GM21528 (cell line): ENCODE measurements at regions not wholly inside any gene's neighbourhood (a gene's known extent, or its start where the extent isn't known, plus 50 kb on each side); places are given as distances from the start of the nearest gene placed in this dataset.

Source experiments
- ATAC-seq: cut with Tn5 transposase; IDR thresholded peaks from one replicate; pipeline ENCODE4 v1.9.1; 2021; ENCODE audit warnings: mild to moderate bottlenecking, moderate library complexity; ENCODE audit not compliant: unreplicated experiment, low FRiP score

DNA sequence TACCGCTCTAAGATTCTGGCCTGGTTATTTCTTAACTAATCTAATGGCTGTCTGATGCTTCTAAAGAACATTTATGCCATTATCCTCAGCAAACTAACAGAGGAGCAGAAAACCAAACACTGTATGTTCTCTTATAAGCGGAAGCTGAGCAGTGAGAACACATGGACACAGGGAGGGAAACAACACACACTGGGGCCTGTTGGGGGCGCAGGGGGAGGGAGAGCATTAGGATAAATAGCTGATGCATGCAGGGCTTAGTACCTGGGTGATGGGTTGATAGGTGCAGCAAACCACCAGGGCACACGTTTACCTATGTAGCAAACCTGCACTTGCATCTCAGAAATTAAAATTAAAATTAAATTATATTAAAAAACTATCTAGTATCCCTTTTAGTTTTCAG is 853.5 kb downstream of the GATA3 start:
- no peak for ATAC-seq

DNA sequence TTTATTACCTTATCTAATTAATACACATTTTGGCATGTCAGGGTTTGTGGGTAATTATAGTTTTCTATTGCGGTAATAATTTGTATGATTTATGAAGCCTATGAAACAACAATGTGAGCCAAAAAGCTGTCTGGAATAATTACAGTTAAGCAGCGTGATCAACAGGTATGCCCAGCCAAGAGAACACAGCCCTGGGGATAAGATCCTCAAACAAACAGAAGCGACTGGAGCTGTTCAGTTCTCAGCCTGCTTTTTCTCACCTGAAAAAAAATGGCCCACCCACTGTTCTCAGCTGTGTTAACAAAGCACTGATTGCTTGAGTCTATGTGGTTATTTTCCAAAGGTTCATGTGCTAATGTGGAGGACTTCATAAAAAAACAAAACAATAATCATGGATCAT is 855.8 kb downstream of the GATA3 start:
- ATAC-seq = no peak

DNA sequence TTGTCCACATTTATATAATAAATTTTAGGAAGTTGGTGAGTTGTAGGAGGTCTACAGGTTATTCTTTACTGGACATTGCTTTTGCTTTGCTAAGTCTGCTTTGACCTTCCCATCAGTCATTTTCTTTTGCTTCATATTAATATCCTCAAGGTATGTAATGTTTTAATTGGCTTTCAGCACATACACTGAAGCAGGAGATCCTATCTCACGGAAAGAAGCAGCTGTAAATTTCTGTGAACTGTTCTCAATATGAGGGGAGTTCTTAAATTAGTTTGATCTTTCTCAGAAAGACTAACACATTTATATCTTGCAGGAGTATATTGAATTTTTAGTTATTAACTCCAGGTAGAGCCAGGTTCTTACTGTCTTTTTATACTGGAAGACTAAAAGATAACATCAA is 856.5 kb downstream of the GATA3 start:
- ATAC-seq = no peak

DNA sequence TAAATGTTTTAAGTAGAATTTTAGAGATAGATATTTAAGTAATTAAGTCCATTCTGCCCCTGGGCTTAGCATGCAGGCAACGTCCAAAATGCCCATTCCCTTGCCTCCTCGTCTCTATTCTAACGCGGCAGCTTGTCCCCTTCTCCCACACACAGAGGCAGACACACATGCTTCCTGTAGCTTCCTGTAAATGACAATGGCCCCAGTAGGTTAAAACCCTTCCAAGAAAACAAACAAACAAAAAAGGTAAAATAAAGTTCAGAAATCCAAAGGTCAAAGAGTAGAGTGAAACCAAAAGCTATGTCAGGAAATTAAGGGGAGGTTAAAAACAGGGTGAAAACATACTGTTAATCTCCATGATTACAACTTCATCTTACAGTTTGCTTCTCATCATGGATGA is 857.6 kb downstream of the GATA3 start:
- no peak for ATAC-seq

DNA sequence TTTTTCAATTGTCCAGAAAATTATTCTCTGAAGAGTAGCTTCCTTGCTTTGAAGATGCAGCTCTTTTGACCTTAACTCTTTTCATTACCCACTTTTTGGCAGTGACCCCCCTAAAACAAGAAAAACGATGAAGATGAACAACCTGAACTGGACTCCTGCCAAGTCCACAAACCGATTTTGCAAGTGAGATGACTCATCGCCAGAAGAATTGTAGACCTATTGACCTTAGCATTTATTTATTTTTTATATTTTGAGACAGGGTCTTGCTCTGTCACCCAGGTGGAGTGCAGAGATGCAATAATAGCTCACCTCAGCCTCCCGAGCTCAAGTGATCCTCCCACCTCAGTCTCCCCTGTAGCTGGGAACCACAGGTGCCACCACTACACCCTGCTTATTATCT is 859.2 kb downstream of the GATA3 start:
- no peak for ATAC-seq

DNA sequence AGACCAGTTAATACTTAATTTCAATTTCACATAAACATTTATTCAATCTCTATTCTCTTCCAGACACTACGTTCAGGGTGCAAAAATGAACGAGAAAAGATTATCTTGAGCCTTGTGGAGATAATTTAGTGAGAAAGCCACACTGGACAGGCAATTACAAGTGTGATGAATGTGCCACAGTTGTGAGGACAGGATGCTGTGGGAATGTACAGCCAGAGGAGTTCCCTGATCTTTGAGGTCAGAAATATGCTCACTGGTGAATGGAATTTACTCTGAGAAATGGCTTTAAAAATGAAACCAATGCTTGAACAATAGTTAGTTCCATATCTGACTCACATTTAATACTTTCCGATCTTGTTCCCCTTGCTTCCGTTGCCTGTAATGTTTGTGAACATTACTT is 864.8 kb downstream of the GATA3 start:
- no peak for ATAC-seq

DNA sequence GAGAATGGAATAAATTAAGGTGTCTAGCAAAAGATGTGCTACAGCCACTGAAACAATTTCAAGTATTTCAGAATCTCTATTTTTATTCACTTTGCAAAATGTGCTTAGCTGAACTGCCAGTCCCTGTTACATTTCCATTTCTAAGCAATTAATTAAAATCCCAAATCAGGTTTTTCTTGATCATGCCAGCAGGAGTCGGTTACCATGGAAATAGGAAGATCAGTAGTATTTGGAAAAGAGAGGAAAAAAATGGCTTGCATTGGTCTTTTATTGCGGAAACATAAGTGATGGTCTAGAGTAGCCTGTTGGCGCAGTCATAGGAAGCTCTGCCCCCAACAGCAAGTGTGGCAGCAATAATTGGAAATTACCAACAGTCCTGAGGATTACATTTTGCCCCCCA is 867.1 kb downstream of the GATA3 start:
- no peak for ATAC-seq

DNA sequence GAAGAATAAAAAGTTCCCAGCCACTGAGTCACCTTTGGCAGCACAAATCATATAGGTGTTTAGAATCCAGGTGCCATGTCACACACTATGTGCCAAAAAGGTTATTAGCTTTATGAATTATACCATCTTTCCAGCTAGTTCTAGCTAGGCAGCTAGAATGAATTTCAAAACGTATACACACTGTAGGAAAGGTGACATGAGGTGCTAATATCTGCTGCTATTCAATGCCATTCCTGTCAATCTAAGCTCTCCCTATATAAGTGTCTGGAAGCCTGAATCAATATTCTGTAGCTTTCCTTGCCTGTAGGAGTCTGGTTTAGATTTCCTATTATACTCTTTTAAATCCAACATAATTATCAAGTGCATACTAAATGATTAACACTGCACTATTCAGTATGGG is 868.6 kb downstream of the GATA3 start:
- ATAC-seq = no peak

DNA sequence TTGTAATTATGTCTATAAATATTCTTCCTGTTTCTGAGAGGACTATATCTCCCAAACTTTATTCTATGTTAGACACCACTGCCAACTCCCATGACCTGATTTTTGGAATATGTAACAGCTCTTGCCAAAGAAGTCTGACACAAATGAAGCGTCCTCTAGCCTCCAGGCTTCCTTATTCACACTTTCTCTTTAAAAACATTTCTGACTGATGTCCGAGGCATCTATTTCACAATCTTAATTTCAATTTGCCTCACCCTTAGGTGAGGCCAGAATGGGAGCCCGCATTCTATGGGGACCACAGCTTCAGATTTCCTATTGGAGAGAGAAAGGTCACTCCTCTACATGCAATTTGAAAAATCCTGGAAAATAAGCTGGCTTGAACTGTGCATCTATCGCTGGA is 873.2 kb downstream of the GATA3 start:
- ATAC-seq = no peak

DNA sequence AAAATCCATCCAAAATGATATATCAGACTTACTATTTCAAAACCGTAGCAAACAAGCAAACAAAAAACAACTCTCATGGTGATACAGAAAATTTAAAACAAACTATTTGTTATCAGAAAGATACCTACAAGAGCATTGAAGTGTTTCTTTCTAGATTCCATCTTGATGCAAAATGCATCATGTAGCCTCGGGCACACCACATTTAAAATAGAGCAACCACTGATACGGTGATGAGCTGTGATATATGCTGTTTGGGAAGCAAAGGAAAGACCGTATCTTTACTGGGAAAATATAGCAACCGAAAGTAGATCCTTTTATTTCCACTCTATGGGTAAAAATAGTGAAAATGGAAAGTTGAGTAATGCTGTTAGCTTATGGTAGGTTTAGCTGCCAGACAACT is 892.0 kb downstream of the GATA3 start:
- no peak for ATAC-seq

DNA sequence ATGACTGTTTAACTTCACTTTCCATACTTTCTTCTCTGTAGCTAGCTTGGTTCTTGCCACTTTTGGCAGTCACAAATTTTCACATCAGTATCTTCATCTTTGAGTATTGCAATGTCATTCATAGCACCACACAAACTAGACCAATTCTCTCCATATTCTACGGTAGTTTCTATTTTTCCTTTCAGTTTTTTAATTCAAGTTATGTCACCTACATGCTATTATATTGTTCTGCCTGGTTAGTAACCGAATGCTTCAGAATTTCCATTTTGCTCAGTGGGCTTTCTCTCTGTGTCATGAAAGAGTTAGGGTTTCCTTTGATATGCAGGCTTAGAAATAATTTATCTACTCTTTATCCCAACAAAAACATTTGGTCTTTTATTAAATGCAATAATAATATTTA is 896.5 kb downstream of the GATA3 start:
- no peak for ATAC-seq

DNA sequence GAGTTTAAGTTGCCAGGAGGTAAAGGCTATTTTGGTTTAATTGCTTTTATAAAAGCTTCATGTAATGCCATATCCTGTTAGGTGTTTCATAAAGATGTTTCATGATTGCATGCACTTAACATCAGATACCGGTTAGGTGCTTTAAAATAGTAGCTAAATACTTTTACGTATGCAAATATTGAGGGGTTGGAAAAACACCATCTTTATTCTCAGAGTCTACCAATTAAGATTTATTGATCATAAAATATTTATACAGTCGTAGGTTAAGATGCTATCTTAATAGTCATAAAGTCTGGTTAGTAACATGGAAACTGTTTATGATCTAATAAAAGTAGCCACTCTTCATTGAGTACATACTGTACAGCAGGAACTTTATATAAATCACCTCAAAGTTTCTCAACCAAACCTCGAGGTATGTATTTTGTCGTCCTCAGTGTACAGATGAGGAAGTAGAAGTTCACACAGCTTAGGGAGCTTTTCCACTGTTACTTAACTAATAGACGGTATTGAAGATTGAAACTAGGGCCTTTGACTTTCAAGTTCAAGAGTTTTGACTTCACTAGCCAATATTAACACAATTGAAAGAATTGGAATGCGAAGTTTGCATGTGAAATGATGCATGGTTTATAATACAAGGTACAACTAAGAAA is 897.1 kb downstream of the GATA3 start:
- no peak for ATAC-seq

DNA sequence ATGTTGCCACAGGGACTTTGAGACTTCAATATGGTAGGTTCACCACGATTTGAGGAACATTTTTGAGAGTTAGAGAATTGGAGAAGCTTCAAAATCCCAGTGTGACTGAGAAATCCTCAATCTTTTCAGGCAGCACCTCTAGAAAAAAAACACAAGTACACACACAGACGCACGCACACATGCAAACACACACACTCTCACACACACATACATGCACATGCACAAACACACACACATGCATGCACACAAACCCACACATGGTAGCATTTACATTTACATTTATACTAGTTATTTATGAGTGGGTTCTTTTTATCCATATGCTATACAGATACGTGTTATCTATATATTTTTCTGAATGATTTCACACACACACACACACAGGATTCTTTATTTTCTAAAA is 901.9 kb downstream of the GATA3 start:
- no peak for ATAC-seq

DNA sequence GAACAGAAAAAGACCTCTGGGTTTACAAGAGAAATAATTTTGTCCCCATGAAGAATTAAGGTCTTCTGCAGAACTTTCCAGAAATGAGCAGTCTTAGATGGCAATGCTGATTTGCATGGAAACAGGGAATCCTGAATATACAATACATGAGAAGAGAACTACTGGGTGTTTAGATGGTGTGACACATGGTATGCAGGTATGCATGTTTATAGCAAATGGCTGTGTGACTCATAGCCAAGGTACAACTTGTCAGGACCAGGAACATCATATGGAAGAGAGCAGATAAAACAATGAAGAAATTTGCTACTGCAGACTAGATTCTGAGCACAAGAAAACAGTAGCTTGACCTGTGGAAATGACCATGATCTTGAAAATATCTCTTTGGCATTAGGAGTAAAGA is 907.8 kb downstream of the GATA3 start:
- ATAC-seq = no peak

DNA sequence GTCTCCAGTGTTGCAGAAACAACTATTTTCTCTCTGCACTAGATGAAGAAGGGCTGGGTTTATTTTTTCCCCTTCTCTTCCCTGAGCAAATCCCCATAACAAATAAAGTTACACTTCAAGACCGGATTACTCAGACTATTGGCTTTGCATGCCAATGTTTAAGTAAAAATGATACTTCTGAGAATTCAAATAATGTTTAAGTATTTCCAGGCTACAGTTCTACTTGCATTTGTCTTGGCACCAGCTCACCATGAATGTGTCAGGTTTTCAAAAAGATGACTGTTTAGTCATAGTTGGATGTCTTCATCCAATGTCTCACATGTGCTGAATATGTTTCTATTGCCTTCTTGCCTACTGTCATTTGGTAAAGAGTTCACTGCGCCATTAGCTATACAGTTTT is 912.6 kb downstream of the GATA3 start:
- no peak for ATAC-seq

DNA sequence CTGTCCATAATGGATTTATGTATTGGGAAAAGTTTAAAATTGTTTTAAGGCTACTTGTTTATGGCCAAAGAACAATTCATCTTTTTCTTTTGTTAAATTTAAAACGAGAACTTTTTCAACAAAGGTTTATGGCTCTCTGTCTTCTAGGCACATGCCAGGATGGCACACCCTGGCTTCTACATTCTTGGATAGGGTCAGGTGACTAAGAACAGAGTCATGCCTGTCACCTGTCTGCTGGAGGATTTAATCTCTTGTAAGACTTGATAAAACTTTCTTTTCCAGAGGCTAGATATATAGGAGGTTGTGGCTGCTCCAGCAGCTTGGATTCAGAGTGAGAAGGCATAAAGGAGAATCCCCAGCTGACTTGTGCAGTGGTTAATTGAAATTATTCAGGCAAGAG is 915.4 kb downstream of the GATA3 start:
- ATAC-seq = no peak

DNA sequence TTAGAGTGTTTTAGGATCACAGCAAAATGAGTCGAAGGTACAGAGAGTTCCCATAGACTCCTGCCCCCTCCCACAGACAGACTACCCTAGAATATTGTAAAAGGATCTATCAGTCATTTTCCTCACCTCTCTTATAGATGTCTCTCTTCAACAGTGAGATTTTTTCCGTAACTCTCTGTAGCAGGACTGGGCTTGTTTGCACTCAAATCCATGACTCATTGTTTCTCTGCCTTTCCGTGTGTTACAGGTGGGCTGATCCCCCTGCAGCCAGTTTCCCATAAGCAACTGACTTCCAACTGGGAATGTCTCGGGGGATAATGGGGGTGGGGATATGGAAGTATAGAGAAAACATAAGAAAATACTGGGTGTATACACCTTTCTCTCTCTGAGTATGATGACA is 921.0 kb downstream of the GATA3 start:
- ATAC-seq = no peak

DNA sequence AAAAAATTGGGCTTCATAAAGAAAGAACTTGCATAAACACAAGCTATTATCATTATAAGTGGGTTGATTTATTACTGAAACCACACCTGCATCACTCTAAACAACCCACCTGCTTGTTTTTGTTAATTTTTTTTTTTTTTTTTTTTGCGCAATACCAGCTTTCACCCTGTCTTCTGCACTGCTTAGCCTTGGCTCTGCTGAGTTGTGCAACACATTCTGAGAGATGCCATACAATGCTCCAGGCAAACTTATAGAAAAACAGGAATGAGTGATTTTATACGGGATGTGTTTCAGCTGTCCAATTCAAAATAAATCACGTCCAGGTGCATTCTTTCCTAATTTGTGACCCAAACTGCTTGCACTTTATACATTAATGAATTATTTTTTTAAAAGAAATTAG is 923.6 kb downstream of the GATA3 start:
- no peak for ATAC-seq

DNA sequence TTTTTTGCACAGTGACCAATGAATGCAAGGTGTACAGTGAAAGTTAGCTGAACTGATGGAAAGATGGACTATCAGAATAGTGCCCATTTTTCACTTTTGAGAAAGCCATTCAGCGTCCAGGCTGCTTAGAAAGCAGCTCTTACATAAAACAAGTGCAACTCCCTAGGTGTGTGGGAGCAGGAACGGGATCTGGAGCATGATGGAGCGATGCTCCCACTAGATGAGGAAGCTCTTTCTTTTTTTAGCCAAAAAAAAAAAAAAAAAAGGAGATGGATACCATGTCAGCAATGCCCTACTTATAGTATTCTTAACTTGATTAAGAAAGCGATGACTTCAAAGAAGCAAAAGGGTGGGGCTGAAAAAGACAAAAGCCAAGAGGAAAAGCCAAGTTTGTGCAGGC is 925.5 kb downstream of the GATA3 start:
- ATAC-seq = no peak

DNA sequence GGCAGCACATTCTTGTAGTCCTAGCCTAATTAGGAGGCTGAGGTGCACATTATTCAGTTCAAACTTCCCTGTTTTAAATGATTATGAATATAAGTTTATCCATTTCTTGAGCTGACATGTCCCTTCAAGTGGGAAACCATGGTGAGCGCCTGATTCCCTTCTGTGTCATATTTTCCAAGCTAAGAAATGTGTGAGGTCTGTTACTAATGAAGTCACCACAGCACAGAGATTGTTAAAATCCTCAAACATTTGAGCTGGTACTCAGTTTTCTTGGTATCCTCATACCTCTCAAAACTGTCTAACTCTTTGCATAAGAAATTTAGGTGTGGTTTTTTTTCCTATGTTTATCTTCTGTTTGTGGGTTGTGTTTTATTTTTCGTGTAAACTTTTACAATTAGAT is 926.8 kb downstream of the GATA3 start:
- no peak for ATAC-seq

DNA sequence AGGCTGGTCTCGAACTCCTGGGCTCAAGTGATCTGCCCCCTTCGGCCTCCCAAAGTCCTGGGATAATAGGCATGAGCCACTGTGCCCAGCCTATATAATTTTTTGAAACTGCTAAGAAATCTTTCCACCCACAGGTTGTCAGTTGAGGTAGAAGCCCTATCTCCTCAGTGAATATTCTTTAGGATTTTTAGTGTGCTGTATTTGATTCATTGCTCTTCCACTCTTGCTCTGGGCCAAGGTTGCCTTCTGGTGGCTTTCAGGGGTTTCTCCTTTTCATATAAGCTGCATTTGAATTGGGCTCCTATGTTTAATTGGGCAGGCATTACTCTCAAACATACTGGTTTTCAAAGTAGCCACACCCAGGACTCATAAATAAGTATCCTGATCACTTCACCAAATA is 931.2 kb downstream of the GATA3 start:
- ATAC-seq = no peak

DNA sequence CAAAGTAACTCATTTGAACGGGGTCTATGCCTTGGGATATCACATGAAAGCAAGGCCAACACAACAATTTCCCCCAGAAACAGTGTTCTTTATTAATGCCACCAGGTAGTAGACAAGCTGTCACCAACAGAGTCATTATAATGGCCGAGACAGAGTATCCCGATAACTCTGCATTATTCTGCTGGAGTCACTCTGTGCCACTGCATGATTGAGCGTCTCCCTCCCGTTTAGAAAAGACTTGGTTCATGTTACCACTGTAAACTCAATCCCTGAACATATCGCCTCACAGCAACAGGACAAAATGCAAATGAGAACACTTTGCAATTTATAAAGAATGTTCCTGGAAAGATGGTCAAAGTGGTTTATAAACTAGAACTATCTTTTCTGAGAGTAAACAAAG is 932.5 kb downstream of the GATA3 start:
- no peak for ATAC-seq

DNA sequence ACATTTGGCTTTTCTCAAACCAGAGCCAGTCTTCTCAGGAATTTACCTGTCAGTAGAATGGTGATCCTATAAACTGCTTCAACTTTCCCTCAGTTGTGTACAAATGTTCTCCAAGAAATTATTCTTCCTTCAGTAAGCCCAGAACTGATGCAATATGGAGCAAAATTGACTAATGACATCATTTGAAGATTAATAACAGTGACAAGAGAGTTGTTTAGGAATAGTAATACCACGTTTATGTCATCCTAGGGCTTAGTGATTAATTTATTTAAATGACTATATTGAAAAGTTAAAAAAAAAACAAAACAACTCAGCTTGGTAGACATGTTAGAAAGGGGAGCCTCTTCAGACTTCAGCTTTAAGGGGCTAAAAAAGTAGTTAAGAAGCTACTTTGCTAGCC is 933.2 kb downstream of the GATA3 start:
- no peak for ATAC-seq
